ENCODE measurements at regions not wholly inside any gene's neighbourhood (a gene's known extent, or its start where the extent isn't known, plus 50 kb on each side); places are given as distances from the start of the nearest gene placed in this dataset.

DNA sequence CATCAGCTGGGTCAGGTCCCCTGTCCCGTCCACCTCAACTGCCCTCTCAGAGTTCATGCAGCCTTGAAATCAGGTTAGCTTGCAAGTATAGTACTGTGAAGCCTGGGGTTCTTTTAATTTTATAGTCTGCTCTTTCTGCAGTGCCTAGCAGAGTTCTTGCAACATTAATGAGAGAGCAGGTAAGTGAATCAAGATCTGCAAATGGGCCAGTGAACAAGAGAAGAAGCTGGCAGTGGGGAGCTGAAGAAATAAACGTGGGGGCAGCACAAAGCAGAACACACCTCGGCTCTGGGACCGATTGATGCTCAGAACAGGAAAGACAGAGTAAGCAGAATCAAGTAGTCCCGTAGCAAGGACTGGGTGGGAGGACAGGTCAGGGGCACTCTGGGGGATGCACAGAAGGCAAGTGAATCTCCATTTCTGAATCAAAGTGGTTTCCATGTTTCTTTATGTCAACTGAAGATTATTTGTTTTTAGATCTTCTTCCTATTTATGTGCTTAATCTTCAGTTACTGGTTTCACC lies 675.5 kb downstream of the RNF144A start:
- DNase-seq (ENCODE audit: low read depth in 3 of 3): no peak

DNA sequence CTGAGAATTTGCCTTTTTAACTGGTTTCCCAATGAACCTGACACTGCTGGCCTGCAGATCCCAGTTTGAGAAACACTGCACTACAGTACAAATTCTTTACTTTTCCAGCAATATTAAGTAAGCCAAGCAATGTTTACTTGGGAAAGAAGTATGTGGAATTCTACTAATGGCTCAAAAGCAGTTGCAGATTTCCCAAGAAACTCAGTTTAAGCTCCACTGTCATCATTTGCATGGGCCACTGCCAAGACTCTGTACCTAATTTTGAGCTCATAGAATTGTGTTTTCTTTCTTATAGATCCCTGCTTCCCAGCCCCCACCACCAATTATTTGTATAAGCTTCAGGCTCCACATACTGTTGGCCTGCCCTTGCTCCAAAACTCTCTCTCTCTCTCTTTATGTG lies 676.1 kb downstream of the RNF144A start:
- DNase-seq (ENCODE audit: low read depth in 3 of 3): no peak

DNA sequence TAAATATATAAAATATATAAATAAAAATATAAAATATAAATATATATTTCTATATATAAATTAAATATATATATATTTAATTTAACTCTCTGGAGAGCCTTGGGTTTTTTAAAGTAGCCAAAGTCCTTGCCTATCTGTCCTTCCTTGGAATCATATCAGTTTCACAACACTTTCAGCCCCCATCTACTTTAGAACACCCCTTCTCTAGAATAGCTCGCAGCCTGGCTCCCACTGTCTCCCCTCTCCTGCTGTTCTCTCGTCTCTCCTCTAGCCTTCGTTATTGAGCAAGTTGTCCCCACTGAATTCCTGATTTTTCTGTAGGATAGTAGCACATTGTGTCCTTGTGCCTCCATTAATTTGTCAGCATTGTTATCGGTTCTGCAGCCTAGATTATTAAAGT lies 677.0 kb downstream of the RNF144A start:
- no peak for DNase-seq (ENCODE audit: low read depth in 3 of 3)

DNA sequence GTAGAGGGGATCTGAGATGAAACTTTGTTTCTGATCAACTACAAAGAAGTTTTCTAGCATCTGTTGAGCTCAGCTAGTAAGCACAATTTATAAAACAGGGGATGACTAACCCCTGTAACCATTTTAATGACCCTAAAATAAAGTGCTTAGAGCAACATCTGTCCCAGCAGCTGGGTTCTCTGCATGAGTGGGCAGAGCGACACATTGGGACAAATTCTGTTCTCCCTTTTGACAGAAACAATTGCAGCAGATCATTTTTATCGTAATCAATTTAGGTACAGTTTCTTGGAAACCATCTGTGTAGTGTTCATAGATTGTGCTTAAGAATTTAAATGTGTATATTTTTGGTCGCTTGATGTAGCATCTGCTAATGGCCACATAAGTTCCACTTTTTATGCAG lies 678.0 kb downstream of the RNF144A start:
- DNase-seq (ENCODE audit: low read depth in 3 of 3): no peak

DNA sequence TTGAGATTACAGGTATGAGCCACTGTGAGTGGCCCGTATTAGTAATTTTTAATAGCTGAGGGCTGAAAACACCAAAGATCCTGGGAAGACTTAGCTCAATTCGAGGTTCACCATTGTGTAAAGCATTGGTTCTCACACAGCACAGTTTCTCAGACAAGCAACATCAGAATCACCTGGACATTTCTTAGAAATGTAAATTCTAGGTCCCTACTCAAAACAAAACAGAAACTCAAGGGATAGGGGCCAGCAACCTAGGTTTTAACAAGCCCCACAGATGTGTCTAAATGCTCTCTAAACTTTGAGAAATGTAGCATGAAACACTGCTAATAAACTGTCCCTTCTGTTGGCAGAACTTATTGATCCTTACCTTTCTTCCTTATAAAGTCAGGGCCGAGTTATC lies 681.2 kb downstream of the RNF144A start:
- no peak for DNase-seq (ENCODE audit: low read depth in 3 of 3)

DNA sequence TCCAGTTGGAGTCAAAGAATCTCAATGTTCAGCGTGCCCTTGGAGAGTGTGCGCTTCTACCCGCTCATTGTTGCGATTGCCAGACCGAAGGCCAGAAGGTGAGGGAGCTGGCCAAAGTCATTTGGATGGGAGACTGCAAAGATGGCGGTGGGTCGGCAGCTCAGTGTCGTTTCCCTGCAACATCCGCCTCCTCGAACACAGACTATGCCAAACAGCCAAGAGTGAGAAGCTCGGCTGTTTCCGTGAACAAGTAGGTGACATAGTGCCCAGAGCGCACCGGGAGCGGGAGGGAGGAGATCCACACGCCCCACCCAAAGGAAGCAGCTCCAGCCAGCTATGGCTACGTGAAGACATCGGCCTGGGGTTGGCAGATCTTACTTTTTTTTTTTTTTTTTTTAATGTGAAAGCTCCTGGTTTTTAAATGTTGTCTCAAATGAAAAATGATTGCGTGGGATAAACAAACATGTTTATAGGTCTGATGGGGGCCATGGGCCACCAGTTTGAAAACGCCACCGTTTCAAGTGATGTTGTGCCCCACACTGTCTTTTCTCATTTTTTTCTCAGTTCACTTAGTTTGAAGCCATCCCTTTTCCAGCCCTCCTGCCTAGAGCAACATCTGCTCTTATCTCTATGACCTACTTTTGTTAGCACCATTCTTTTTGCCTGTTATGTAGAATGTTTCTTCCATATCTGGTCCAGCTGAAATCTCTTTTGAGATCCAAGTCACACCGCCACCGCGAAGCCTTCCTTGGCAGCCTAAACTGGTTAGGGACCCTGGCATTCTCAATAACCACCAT lies 682.4 kb downstream of the RNF144A start:
- no peak for DNase-seq (ENCODE audit: low read depth in 3 of 3)

DNA sequence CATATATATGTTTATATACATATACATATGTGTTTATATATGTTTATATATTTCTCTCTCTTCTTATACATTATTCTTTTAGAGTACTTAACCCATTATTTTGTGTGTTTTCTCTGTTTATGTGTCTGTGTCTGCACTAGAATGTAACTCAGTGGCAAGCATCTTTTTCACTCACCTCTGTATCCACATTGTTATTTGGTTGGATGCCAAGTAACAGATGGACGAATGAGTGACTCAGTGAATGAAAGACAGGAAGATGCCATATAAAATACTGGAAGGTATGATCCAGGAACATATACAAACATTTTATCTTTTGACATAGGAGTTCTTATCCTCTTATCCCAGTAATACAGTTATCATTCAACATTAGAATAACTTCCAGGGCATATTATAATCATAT lies 684.8 kb downstream of the RNF144A start:
- DNase-seq (ENCODE audit: low read depth in 3 of 3): no peak

DNA sequence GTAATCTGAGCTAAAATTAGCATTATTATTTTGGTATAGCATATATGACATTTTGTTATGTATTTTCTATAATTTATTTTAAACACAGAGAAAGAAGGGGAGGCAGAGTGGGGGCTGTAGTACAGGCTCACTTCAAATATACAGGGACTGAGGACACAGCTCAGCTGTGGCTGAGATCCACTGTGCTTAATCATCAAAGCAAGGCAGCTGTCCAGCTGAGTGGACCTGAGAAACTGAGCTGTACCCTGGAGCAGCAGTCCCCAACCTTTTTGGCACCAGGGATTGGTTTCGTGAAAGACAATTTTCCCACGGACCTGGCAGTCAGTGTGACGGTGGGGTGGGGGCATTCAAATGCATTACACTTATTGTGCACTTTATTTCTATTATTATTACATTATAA lies 687.2 kb downstream of the RNF144A start:
- no peak for DNase-seq (ENCODE audit: low read depth in 3 of 3)

DNA sequence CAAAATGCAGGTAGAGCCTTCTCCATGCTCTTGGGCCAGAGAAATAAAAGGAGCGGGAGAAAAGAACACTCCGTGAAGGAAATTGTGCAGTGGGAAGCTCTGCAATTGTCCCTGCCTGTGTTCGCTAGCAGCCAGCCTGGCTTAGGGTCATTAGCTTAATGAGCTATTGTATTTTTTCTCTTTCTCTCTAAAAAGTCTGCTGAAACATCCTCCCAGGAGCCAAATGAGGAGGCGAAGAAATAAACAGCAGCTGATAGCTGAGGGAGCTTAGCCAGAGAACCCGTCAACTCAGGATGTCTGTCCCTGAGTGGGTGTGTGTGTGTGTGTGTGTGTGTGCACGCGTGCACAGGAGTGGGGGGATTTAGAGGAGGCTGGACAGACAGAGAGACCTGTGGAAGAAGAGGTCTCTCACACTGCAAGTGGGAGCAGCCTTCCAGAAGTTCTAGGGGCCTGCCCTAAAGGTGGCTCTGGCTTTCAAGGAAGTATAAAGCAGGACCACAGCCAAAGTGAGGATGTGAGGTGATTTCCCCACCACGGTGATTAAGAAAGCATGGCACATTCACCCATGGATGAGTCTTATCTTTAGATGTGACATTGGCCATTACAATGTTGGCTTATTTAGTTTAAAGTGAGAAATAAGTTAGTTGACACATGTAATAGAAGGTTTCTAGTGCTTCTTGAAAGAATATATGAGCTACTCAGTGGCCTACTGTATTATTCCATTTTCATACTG lies 690.4 kb downstream of the RNF144A start:
- no peak for DNase-seq (ENCODE audit: low read depth in 3 of 3)

DNA sequence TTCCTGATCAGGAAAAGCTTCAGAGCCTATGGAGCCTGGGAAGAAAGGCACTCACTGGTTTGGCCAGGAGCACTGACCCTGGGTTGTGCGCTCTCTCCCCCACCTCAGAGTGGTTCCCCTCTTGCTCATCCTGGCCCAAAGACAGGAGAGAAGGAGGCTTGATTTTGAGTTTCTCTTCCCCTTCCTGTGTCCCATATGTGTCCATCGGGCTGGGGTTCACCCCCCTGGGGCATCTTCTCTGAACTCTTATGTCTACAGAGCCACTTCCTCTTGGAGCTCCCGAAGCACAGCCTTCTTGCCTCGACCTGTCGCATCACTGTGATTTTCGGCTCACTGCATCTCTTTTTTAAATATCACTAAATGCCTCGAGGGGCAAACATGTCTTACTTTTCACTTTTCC lies 692.3 kb downstream of the RNF144A start:
- no peak for DNase-seq (ENCODE audit: low read depth in 3 of 3)

DNA sequence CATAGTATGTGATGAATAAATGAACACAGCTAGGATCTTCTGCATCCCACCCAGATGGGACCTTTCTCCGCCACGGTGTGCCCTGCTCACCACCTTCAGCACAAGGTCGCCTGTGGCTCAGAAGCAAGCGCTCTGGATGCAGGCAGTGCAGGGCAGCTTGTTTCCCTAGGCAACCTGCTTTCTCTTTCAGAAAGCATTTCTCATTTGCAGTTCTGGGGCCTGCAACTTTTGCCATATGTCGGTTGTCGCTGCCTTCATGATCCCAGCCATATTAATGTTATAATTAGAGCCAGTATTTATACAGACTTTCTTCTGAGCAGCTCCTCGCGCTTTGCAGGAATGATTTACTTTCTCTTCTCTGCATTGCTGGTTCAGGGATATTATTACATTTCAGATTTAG lies 692.8 kb downstream of the RNF144A start:
- DNase-seq (ENCODE audit: low read depth in 3 of 3): no peak

DNA sequence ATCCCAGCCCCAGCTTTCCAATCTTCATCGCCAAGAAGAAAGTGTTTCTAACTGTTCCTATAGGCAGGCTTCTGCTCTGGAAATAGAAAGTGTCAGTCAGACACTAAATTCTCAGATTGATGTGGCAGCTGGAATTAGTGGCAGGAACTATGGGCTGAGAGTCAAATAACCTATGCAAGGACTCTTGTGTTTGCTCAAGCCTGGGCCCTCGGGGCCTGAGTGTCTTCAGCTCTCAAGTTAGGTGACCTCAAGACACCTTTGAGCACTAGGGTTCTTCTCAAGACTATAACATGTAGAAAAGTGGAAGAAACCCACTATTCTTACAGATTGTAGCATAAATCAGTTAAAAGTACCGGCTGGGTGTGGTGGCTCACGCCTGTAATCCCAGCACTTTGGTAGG lies 694.5 kb downstream of the RNF144A start:
- DNase-seq (ENCODE audit: low read depth in 3 of 3): no peak

DNA sequence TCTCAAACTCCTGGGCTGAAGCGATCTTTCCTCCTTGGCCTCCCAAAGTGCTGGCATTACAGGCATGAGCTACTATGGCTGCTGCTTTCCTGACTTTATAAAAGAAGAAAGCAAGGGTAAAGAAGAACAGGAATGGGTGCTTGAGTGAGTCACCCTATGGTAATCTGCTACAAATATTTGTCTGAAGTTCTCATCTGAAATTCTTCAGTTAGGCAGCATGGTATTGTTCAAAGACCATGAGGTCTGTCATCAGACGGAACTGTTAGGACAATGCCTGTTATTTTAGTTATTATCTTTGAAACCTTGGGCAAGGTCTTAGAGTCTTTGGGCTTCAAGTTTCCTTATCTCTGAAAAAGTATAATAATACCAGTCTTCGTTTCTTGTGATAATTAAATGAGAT lies 695.8 kb downstream of the RNF144A start:
- no peak for DNase-seq (ENCODE audit: low read depth in 3 of 3)

DNA sequence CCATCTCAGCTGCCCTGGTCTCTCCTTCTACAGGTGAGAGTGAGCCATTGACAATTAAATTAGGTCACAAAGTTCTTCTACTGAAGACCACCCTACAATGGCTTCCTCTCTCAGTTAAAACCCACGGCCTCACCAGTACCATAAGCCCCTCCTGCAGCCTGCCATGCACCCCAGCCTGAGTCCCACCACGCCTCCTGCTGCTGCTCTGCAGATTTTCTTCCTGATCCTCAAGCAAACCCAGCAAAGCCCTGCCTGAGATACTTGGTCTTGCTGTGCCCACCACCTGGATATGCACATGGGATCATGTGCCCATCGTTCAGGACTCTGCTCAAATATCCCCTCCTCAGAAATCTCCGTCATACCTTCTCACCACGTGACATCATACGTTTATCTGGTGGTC lies 696.6 kb downstream of the RNF144A start:
- DNase-seq (ENCODE audit: low read depth in 3 of 3): no peak

DNA sequence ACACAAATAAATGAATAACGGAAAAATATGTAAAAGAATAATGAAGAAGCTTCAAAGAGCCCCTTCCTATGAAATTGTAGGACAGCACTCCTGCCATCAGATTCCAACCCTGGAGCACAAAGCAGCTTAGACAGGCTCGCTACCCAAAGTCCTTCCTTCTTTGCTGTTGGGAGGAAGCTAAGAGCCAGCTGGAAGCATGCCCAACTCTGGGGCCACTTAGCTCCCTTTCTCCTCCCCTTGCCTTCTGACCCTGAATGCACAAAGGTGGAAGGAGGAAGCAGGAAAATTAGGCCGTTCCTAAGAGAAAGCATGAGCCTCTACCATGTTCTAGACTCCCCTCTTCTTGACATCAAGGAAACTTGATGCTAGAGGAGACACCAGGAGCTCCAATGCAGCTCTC lies 700.8 kb downstream of the RNF144A start:
- DNase-seq (ENCODE audit: low read depth in 3 of 3): no peak

DNA sequence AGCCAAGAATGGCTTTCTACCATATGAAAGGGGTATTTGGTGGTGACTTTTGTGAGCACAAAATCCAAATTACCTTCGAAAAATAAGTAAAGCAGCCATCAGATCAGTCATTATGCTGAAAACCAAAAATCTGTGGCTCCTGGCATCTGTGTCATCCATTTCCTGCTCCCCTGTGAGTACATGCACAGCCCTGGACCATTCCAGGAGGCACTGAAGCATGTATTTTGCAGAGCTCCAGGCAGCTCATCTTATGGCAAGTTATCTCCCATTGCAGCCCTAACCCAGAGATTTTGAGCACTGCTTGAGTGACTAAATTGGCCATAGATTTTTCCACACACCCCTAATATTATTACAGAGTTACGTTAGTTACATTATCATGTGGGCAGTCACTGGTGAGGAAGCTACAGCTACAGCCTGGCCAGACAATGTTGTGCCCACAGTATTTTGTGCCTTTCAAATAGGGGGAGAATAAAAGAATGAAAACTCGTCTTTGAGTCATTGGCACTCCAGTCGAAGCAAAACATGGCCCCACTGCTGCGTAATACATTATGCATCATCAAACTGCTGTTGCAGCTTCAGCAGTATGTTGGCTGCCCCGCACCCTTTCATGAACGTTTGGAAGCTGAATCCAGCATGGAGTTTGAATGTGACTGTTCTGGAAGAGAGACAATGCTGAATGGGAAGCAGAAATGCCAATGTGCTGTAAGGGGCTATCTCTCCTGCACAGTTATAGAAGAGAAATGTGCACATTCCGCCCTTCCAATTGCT lies 702.2 kb downstream of the RNF144A start:
- no peak for DNase-seq (ENCODE audit: low read depth in 3 of 3)

DNA sequence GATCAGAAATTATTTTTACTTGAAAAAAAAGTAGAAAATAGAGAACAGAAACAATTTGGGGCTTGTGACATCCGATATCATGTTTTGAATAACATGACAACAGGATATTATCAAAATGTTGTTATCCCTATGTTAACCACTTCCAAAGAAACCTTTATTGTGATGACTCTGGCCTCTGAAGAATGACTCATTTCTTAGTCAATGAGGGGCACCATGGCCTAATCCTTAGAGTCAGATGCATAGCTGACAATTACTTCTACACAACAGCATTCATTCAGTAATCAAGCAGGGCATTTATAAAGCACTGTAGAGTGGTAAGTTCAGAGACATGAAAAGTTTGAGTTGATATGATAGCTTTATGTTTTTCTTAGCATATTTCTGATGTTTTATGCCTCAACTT lies 703.0 kb downstream of the RNF144A start:
- no peak for DNase-seq (ENCODE audit: low read depth in 3 of 3)

DNA sequence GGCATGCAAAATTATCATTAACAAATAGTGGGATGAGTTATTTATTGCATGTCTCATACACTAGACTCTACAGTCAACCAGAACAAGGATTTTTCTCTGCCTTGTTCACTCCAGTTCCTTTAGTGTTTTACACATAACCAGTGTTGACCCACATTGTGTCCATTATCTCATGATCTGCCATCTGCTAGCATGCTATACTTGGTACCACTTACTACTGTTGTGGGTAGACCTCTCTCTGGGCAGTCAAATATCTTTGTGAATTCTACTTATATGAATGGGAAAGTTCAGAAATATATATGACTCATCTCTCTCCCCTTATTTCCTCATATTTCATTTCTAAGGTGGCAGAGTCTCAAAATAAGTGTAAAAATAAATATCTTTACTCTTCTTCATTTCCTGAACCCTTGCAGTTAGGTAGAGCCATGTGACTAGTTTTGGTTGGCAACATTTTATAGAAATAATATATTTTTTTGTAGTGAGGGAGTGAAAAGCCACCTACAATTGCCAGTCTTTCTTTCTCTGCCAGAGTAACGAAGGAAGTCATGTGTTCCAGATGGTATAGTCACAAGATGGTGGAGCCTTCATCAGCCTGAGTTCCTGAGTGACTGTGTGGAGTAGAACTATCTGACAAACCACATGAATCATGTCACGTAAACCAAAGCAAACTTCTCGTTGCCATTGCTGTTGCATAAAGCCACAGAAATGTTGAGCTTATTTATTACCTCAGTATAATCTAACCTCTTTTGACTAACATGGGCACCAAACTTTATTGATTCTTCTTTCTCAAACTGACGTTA lies 704.0 kb downstream of the RNF144A start:
- DNase-seq (ENCODE audit: low read depth in 3 of 3): no peak

DNA sequence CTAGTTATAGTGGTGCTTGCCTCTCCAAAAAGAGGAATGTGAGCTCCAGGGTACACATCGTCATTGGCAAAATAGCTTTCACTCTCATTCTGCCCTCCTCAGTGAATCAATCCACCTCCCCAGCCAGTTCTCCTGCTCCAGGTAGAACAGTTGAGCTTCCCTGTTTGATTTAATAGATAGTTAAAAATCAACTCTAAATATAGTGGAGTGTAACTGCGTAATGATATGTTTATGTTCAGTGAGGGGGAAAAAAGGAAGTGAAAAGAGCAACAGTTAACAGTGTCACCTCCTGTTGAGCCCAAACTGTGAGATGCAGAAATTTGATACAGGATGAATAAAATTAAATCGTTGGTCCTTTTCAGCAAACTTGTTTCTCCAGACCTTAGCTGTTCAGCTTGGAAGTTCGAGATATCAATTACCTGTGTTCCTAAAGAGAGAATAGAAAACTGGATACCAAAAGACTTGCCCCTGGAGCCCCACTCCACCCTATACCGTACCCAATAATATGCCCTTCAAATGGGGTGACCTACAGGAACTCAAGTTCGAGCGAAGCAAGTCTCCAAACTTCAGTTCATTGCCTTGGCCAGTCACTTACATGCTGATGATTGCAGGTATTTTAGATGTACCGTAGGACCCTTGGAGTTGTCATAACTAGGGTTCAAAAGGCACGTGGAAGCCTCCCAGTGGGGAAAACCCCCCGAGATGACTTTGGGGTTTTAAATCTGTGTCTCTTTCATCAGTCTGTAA lies 708.4 kb downstream of the RNF144A start:
- no peak for DNase-seq (ENCODE audit: low read depth in 3 of 3)

DNA sequence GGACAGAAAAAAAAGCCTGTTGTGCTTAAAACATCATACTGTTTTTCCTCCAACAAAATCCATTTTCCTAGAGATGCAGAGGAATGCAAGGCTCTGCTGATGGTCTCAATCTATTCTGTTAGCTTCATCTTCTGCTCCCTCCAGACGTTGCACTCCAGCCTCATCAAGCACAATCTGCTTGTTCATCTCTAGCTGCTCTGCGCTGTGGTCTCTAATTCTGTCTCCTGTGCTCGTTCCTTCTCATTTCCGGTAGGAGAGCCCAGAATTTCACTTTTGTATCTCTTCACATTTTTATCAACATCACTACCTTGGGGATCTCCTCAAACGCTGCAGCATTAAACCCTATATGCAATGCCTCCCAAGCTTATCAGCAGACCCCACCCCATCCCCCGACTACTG lies 708.9 kb downstream of the RNF144A start:
- no peak for DNase-seq (ENCODE audit: low read depth in 3 of 3)

DNA sequence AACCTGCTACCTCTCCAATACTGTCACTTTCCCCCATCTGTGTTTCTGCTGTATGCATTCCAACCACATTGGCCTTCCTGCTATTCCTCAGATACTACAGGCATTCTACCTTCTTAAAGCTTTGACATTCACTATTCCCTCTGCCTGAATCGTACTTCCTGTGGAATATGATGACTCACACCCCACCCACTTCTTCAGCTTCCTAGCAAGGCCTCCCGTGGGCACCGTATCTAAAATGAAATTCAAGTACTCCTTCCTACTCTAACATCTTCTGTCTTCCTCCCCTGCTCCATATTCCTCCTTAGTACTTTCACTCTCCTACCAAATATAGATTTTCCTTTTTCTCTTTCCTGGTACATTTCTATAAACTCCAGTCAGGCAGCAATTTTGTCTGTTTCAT lies 710.4 kb downstream of the RNF144A start:
- no peak for DNase-seq (ENCODE audit: low read depth in 3 of 3)
